Stomach (tissue), 4 donors: ENCODE measurements at regions not wholly inside any gene's neighbourhood (a gene's known extent, or its start where the extent isn't known, plus 50 kb on each side); places are given as distances from the start of the nearest gene placed in this dataset.

Experiments used
- POLR2A ChIP-seq, 4 donors: fragments of 450-650 bp; IDR thresholded peaks; one replicate each; pipeline ENCODE4 v1.6.1; 2016; ENCODE audit warnings: antibody characterized with exemption in 4 of 4, control low read depth in 2 of 4, mild to moderate bottlenecking in 1 of 4, moderate library complexity in 1 of 4
- POLR2AphosphoS5 ChIP-seq, 3 donors: sonication (generic); formaldehyde crosslinking; IDR thresholded peaks; one replicate each; pipeline ENCODE4 v1.6.1; 2016; ENCODE audit warnings: antibody characterized with exemption in 3 of 3
- TF ChIP-seq, protein P1 (sequence below), 7 experiments: fragments of 450-650 bp in 4 of 7; fragments of 200-600 bp in 3 of 7; sonication (generic) in 3 of 7; IDR thresholded peaks; one replicate each; pipeline ENCODE4 v1.5.1; 2016 to 2019; ENCODE audit warnings: antibody characterized with exemption in 7 of 7, control low read depth in 2 of 7, mild to moderate bottlenecking in 1 of 7

GRCh38 chr15:81443040-81443820, 69.2 kb upstream of the TMC3 start:
- TF ChIP-seq, protein P1, sequence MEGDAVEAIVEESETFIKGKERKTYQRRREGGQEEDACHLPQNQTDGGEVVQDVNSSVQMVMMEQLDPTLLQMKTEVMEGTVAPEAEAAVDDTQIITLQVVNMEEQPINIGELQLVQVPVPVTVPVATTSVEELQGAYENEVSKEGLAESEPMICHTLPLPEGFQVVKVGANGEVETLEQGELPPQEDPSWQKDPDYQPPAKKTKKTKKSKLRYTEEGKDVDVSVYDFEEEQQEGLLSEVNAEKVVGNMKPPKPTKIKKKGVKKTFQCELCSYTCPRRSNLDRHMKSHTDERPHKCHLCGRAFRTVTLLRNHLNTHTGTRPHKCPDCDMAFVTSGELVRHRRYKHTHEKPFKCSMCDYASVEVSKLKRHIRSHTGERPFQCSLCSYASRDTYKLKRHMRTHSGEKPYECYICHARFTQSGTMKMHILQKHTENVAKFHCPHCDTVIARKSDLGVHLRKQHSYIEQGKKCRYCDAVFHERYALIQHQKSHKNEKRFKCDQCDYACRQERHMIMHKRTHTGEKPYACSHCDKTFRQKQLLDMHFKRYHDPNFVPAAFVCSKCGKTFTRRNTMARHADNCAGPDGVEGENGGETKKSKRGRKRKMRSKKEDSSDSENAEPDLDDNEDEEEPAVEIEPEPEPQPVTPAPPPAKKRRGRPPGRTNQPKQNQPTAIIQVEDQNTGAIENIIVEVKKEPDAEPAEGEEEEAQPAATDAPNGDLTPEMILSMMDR (IDR thresholded peaks at IDR 0.05) = no peak
- TF ChIP-seq POLR2A (IDR thresholded peaks at IDR 0.05) (no peak), POLR2AphosphoS5 (IDR thresholded peaks at IDR 0.05) (no peak)
